Upper lobe of left lung (tissue), 6 donors: ENCODE measurements at regions not wholly inside any gene's neighbourhood (a gene's known extent, or its start where the extent isn't known, plus 50 kb on each side); places are given as distances from the start of the nearest gene placed in this dataset.

Experiments used
- ATAC-seq, 2 donors: fragments of 200-7000 bp; cut with Tn5 transposase; one replicate each; pipeline ENCODE4 v1.9.1; 2022; ENCODE audit warnings: mild to moderate bottlenecking in 2 of 2, moderate library complexity in 2 of 2; ENCODE audit not compliant: low FRiP score in 2 of 2
- DNase-seq, 2 donors: peaks; one replicate each; pipeline ENCODE4 v3.0.0-alpha.2; 2019 to 2020
- H3K27ac ChIP-seq, 4 donors: fragments of 200-600 bp; sonication (generic); one replicate each; pipeline ENCODE4 v1.5.1; 2016 to 2019
- H3K27me3 ChIP-seq, 4 donors: fragments of 200-600 bp; sonication (generic); one replicate each; pipeline ENCODE4 v1.5.1; 2017 to 2019
- H3K36me3 ChIP-seq, 4 donors: fragments of 200-600 bp; sonication (generic); one replicate each; pipeline ENCODE4 v1.5.1; 2016 to 2019
- H3K4me1 ChIP-seq, 4 donors: fragments of 200-600 bp; sonication (generic); one replicate each; pipeline ENCODE4 v1.5.1; 2018 to 2019
- H3K4me3 ChIP-seq, 4 donors: fragments of 200-600 bp; sonication (generic); one replicate each; pipeline ENCODE4 v1.5.1; 2017 to 2019; ENCODE audit warnings: mild to moderate bottlenecking in 2 of 4, moderate library complexity in 1 of 4
- H3K9me3 ChIP-seq, 4 donors: fragments of 200-600 bp; sonication (generic); one replicate each; pipeline ENCODE4 v1.5.1; 2018 to 2019
- EP300 ChIP-seq, 4 donors: sonication (generic); formaldehyde crosslinking; IDR thresholded peaks; one replicate each; pipeline ENCODE4 v1.5.1; 2017; ENCODE audit warnings: antibody characterized with exemption in 4 of 4, control low read depth in 2 of 4
- POLR2A ChIP-seq, 4 donors: fragments of 450-650 bp; IDR thresholded peaks; one replicate each; pipeline ENCODE4 v1.5.1; 2016 to 2017; ENCODE audit warnings: antibody characterized with exemption in 4 of 4, mild to moderate bottlenecking in 2 of 4
- POLR2AphosphoS5 ChIP-seq, 2 donors: sonication (generic); formaldehyde crosslinking; IDR thresholded peaks; one replicate each; pipeline ENCODE4 v1.5.1; 2017; ENCODE audit warnings: antibody characterized with exemption in 2 of 2
- WGBS, 2 donors: methylation state at CpG; one replicate each; pipeline ENCODE4 v1.1.5; 2017 to 2018; 5-methylcytosine and 5-hydroxymethylcytosine counted together
- TF ChIP-seq, protein P1 (sequence below), 6 experiments: fragments of 450-650 bp in 4 of 6; fragments of 200-600 bp in 2 of 6; sonication (generic) in 2 of 6; IDR thresholded peaks; one replicate each; pipeline ENCODE4 v1.5.1; 2016 to 2019; ENCODE audit warnings: antibody characterized with exemption in 6 of 6
- donor health status: DM: no; HTN: no; CAD: no; lungs with moderate emphysema.
- donor health status: DM: no; HTN: yes; CAD: no; lungs with severe emphysema.

DNA sequence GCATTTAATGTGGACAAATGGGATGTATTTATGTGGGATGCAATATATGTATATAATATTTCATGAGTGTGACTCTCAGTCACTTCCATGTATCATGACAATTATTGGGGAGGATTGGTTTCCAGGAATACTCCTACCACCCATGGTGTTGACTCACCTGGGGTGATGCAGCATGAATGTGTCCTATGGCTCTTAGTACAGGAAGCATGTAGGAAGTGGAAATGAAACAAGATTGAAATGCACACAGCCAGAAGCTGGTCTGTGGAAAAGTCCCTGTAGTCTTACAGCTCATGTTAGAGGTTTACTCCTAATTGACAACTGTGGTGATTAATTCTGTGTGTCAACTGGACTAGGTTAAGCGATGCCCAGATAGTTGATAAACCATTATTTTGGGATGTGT, 89.3 kb upstream of the HAAO start:
- Histone ChIP-seq H3K4me3 (no peak overlapping the region), H3K4me1 (peaks cover 26 to 35% (median 30%) of the 10 kb centered on the region in 4 donors), H3K9me3 (no peaks in the 10 kb centered on the region), H3K27ac (peak overlapping the region in 3 of 4 donors; percentile 39 to 82 (median 74)), H3K27me3 (no peaks in the 10 kb centered on the region), H3K36me3 (no peaks in the 10 kb centered on the region)
- ATAC-seq (no peak), DNase-seq (no peak)
- 63 to 67% methylated on average over 1 of the region's 1 CpG for WGBS, 2 donors
- TF ChIP-seq, protein P1, sequence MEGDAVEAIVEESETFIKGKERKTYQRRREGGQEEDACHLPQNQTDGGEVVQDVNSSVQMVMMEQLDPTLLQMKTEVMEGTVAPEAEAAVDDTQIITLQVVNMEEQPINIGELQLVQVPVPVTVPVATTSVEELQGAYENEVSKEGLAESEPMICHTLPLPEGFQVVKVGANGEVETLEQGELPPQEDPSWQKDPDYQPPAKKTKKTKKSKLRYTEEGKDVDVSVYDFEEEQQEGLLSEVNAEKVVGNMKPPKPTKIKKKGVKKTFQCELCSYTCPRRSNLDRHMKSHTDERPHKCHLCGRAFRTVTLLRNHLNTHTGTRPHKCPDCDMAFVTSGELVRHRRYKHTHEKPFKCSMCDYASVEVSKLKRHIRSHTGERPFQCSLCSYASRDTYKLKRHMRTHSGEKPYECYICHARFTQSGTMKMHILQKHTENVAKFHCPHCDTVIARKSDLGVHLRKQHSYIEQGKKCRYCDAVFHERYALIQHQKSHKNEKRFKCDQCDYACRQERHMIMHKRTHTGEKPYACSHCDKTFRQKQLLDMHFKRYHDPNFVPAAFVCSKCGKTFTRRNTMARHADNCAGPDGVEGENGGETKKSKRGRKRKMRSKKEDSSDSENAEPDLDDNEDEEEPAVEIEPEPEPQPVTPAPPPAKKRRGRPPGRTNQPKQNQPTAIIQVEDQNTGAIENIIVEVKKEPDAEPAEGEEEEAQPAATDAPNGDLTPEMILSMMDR (IDR thresholded peaks at IDR 0.05), result no peak
- peak in 1 of 2 donors; percentile 69 for TF ChIP-seq POLR2AphosphoS5 (IDR thresholded peaks at IDR 0.05)
- TF ChIP-seq POLR2A (IDR thresholded peaks at IDR 0.05), result no peak
- TF ChIP-seq EP300 (IDR thresholded peaks at IDR 0.05), result peak in 1 of 4 donors; percentile 19

DNA sequence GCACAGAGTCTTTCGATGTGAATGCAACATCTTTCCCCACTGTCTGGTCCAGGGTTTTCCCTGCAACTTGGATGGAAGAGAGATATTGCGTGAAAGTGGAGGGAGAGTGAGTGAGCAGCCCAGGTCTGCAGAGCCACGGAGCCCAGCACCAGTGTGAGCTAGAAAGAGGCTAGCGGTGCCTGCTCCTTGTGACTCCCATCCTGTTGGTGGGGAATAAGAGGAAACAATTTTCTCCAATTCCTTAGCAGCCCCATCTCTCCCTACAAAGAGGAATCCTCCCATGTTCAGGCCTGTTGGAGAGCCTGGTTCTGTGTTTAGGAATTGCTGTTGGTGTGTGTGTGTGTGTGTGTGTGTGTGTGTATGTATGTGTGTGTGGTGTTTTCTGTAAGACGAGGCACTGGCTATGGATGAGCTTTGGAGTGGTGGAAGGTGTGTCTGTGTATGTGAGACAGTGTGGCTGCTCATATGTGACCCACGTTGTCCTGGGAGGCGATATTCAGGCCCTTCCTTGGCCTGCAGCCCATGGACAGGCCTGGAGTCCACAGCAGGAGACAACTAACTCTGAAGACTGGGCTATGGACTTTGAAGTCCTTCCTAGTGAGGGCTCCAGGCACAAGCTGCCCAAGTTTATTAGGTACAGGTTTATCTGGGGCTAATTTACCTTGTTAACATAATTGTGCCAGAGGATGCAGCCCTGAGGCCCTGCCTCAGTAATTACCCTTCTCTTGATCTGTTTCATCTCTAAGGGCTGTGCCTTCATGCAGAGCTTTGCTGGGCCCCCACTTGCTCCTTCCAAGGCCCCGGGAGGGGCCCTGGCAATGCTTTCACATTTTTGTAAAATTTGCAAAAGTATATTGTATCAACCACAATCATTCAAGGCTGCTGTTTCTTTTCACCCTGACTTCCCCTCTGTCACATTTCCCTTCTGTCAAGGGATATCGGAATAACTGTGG, 88.6 kb upstream of the HAAO start:
- DNase-seq (no peak), ATAC-seq (no peak)
- Histone ChIP-seq H3K4me3 (no peak overlapping the region), H3K27me3 (no peaks in the 10 kb centered on the region), H3K9me3 (no peaks in the 10 kb centered on the region), H3K36me3 (no peaks in the 10 kb centered on the region), H3K27ac (peak overlapping the region; percentile 32 to 82 (median 56)), H3K4me1 (peaks cover 29 to 40% (median 36%) of the 10 kb centered on the region in 4 donors)
- WGBS, 2 donors, result 62 to 67% methylated on average over 6 to 9 of the region's 9 CpGs
- TF ChIP-seq, protein P1 (IDR thresholded peaks at IDR 0.05), result no peak
- TF ChIP-seq EP300 (IDR thresholded peaks at IDR 0.05), result no peak
- no peak for TF ChIP-seq POLR2AphosphoS5 (IDR thresholded peaks at IDR 0.05)

DNA sequence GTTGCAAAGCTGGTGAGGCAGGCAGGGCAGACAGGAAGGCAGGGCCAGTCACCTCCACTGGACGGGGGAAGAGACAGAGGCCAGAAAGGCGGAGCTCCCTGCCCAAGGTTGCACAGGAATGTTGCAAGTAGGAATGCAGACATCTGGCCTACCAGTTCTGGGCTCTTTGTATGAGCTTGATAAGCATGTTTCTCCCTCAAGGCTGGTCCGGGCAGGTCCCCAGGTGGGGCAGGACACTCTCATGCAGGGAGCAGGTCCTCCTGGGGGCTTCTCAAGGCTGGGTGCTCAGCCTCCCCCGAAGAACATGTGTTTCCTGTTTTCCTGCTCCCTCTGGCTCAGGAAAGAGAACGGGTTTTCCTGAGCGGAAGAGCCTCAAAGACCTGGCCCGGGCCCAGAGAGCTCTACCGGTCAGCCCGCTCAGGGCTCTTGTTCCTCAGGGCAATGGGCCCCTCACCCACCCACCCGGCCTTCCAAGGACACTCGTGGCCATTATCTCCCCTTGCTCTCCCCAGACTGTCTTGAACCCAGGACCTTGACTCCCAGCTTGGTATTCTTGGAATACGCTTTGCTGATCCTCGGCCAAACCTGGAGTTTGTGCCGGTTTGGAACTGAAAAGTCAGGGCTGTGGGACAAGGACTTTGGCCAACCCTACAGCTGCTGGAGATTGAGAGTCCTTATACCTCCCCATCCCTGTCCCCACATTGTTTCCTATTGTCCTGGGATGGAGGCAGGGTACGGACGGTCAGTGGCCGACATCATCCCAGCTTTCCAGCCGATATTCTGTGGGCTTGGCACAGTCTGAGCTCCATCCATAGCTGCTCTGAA, 87.7 kb upstream of the HAAO start:
- DNase-seq (no peak), ATAC-seq (no peak)
- Histone ChIP-seq H3K9me3 (no peaks in the 10 kb centered on the region), H3K4me3 (no peak overlapping the region), H3K36me3 (no peaks in the 10 kb centered on the region), H3K27ac (peak overlapping the region; percentile 32 to 82 (median 56)), H3K27me3 (no peaks in the 10 kb centered on the region), H3K4me1 (peaks cover 31 to 49% (median 44%) of the 10 kb centered on the region in 4 donors)
- TF ChIP-seq POLR2AphosphoS5 (IDR thresholded peaks at IDR 0.05), result no peak
- TF ChIP-seq POLR2A (IDR thresholded peaks at IDR 0.05), result no peak
- no peak for TF ChIP-seq EP300 (IDR thresholded peaks at IDR 0.05)
- TF ChIP-seq, protein P1 (IDR thresholded peaks at IDR 0.05), result no peak
- 44 to 59% methylated on average over 7 to 18 of the region's 18 CpGs for WGBS, 2 donors

DNA sequence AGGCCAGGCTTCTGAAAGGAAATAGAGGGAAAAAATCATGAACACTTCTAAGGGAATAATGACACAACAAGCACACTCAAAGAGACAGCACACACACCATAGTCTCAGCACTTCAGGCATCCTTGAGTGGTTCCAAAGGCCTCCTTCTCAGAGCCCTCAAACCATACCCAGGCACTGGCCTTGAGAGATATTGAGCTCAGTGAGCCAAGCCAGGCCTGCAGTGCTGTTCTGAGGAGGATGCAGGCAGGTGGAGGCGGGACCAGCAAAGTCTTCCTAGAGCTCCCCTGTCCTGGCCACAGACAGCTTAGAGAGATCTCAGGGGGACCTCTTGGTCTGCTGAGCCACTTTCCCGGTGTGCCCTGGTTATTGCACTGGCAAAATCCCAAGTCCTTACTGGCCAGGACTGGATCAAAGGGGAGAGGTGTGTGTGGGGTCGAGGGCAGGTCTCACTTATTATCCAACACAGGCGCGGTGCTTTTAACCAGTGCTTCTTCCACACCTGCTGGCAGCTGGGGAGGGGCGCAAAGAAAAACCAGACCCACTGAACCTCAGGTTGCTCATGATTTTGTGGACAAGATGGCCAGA, 86.8 kb upstream of the HAAO start:
- no peaks in the 10 kb centered on the region for H3K27me3 ChIP-seq
- TF ChIP-seq EP300 (IDR thresholded peaks at IDR 0.05), result no peak
- TF ChIP-seq, protein P1 (IDR thresholded peaks at IDR 0.05), result no peak
- no peak for TF ChIP-seq POLR2A (IDR thresholded peaks at IDR 0.05)
- TF ChIP-seq POLR2AphosphoS5 (IDR thresholded peaks at IDR 0.05), result no peak
- peak overlapping the region; percentile 13 to 82 (median 53) for H3K27ac ChIP-seq
- no peak overlapping the region for H3K4me3 ChIP-seq
- H3K36me3 ChIP-seq, result no peaks in the 10 kb centered on the region
- ATAC-seq (no peak), DNase-seq (no peak)
- WGBS, 2 donors, result 72 to 75% methylated on average over 5 to 6 of the region's 6 CpGs
- H3K9me3 ChIP-seq, result no peaks in the 10 kb centered on the region
- H3K4me1 ChIP-seq, result peaks cover 38 to 56% (median 52%) of the 10 kb centered on the region in 4 donors
